Smooth muscle cell (in vitro differentiated cells): ENCODE measurements at regions not wholly inside any gene's neighbourhood (a gene's known extent, or its start where the extent isn't known, plus 50 kb on each side); places are given as distances from the start of the nearest gene placed in this dataset.

Experiments
- DNase-seq: peaks from one replicate; lab custom pipeline; 2025; ENCODE audit not compliant: unreplicated experiment; lab: John Stamatoyannopoulos, UW
- H2AFZ ChIP-seq: fragments of 200-600 bp; sonication (generic); 2 replicates; pipeline ENCODE4 v1.6.0; 2016; ENCODE audit warnings: antibody characterized with exemption, low read depth, mild to moderate bottlenecking
- H3F3A ChIP-seq: fragments of 200-600 bp; sonication (generic); 2 replicates; pipeline ENCODE4 v1.6.0; 2017; ENCODE audit warnings: antibody characterized with exemption, low read depth
- H3K27ac ChIP-seq: fragments of 200-600 bp; sonication (generic); 2 replicates; pipeline ENCODE4 v1.5.1; 2016; ENCODE audit warnings: low read depth, mild to moderate bottlenecking
- H3K27me3 ChIP-seq: fragments of 200-600 bp; sonication (generic); 2 replicates; pipeline ENCODE4 v1.6.1; 2016; ENCODE audit warnings: low read depth, mild to moderate bottlenecking
- H3K36me3 ChIP-seq: fragments of 200-600 bp; sonication (generic); 2 replicates; pipeline ENCODE4 v1.5.1; 2016; ENCODE audit warnings: low read depth
- H3K4me1 ChIP-seq: fragments of 200-600 bp; sonication (generic); 2 replicates; pipeline ENCODE4 v1.5.1; 2016; ENCODE audit warnings: low read depth
- H3K4me2 ChIP-seq: fragments of 200-600 bp; sonication (generic); 2 replicates; pipeline ENCODE4 v1.6.0; 2016; ENCODE audit warnings: mild to moderate bottlenecking
- H3K4me3 ChIP-seq: fragments of 200-600 bp; sonication (generic); 2 replicates; pipeline ENCODE4 v1.5.1; 2016; ENCODE audit warnings: mild to moderate bottlenecking
- H3K79me2 ChIP-seq: fragments of 200-600 bp; sonication (generic); 2 replicates; pipeline ENCODE4 v1.6.0; 2016; ENCODE audit warnings: low read depth, mild to moderate bottlenecking
- H3K9ac ChIP-seq: fragments of 200-600 bp; sonication (generic); 2 replicates; pipeline ENCODE4 v1.6.0; 2016; ENCODE audit warnings: low read depth
- H3K9me3 ChIP-seq: fragments of 200-600 bp; sonication (generic); replicated peaks from 2 replicates; pipeline ENCODE4 v1.5.1; 2016; ENCODE audit warnings: low read depth
- H4K20me1 ChIP-seq: fragments of 200-600 bp; sonication (generic); 2 replicates; pipeline ENCODE4 v1.6.0; 2016; ENCODE audit warnings: low read depth
- WGBS: methylation state at CpG from one replicate; pipeline ENCODE4 v1.1.7; 2016; ENCODE audit warnings: low lambda C conversion rate; 5-methylcytosine and 5-hydroxymethylcytosine counted together
- TF ChIP-seq, protein P1 (sequence below): fragments of 200-600 bp; sonication (generic); IDR thresholded peaks from 2 replicates; pipeline ENCODE4 v1.5.1; 2017; ENCODE audit warnings: borderline replicate concordance, mild to moderate bottlenecking, antibody characterized with exemption; ENCODE audit not compliant: insufficient read depth, poor library complexity, severe bottlenecking

DNA sequence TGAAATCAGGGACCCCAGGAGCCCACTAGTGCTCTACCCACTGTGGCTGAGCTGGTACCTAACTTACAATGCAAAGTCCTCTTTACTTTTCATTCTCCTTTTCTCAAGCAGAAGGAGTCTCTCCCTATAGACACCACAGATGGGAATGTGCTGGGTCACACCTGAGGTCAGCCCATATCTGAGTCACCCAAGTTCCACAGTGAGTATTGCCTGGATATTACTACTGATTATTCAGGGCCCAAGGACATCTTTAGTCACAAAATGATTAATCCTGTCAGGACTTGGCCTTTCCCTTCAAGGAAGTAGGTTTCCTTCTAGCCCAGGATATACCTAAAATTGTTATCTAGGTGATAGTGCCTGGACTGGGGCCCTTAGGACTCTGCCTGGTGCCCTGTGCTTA, 1305.2 kb downstream of the SI start:
- H2AFZ ChIP-seq = no peak overlapping the region
- TF ChIP-seq, protein P1, sequence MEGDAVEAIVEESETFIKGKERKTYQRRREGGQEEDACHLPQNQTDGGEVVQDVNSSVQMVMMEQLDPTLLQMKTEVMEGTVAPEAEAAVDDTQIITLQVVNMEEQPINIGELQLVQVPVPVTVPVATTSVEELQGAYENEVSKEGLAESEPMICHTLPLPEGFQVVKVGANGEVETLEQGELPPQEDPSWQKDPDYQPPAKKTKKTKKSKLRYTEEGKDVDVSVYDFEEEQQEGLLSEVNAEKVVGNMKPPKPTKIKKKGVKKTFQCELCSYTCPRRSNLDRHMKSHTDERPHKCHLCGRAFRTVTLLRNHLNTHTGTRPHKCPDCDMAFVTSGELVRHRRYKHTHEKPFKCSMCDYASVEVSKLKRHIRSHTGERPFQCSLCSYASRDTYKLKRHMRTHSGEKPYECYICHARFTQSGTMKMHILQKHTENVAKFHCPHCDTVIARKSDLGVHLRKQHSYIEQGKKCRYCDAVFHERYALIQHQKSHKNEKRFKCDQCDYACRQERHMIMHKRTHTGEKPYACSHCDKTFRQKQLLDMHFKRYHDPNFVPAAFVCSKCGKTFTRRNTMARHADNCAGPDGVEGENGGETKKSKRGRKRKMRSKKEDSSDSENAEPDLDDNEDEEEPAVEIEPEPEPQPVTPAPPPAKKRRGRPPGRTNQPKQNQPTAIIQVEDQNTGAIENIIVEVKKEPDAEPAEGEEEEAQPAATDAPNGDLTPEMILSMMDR = no peak

DNA sequence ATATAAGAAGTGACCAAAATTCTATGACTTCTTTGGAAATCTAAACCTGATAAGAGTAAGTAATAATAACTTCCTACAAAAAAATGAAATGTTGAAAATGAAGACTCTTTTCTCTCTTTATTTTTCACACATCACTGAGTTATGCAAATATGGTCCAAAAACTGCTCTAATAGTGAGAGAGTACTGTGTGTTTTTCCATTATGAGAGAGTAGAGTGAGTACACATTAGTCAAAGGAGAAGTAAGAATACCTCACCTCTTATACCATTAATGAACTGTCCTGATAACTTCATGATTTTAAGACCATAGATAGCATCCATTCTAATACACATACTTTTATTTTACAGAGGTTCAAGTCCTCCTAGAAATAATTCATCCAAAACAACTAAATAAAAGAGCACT, 1310.2 kb downstream of the SI start:
- H4K20me1 ChIP-seq = no peaks in the 10 kb centered on the region

More for the DNA sequence above, 1305.2 kb downstream of the SI start:
- Histone ChIP-seq H3K4me3 (no peak overlapping the region), H3K9me3 (no peaks in the 10 kb centered on the region), H3K36me3 (no peaks in the 10 kb centered on the region), H3K4me1 (no peaks in the 10 kb centered on the region), H3K79me2 (no peaks in the 10 kb centered on the region), H3K27ac (no peak overlapping the region), H3F3A (no peaks in the 10 kb centered on the region), H3K4me2 (no peak overlapping the region), H4K20me1 (no peaks in the 10 kb centered on the region), H3K27me3 (no peaks in the 10 kb centered on the region), H3K9ac (no peak overlapping the region)
- DNase-seq = no peak

DNA sequence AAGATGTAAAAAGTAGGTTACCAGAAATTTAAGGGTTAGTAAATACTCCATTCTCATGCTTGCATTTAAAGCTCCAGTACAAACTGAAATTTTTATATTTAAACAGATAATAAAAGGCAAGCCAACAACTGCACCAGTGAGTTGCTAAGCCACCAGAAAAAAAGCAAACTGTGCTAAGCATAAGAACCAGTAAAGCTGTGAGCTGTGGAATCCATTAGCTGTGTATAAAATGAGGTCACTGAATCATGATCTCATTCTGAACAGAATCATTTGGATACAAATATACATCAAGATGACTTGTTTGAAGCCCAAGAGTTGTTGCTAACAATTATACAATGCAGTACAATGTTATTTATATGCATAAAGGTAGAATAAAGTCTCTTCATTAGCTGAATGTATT, 1312.2 kb downstream of the SI start:
- H3K79me2 ChIP-seq = no peaks in the 10 kb centered on the region
- TF ChIP-seq, protein P1 = no peak
- H3K9me3 ChIP-seq = no peaks in the 10 kb centered on the region
- no peaks in the 10 kb centered on the region for H4K20me1 ChIP-seq
- H3K27me3 ChIP-seq = no peaks in the 10 kb centered on the region
- no peak for DNase-seq
- H3K4me1 ChIP-seq = no peaks in the 10 kb centered on the region
- H2AFZ ChIP-seq = no peak overlapping the region
- H3K4me3 ChIP-seq = no peak overlapping the region
- H3K27ac ChIP-seq = no peak overlapping the region
- H3K36me3 ChIP-seq = no peaks in the 10 kb centered on the region
- H3K9ac ChIP-seq = no peak overlapping the region
- H3K4me2 ChIP-seq = no peak overlapping the region
- H3F3A ChIP-seq = no peaks in the 10 kb centered on the region

More for the DNA sequence above, 1310.2 kb downstream of the SI start:
- H3K9me3 ChIP-seq = no peaks in the 10 kb centered on the region
- H3K27ac ChIP-seq = no peak overlapping the region
- no peak overlapping the region for H3K9ac ChIP-seq
- H3K36me3 ChIP-seq = no peaks in the 10 kb centered on the region
- H3K4me2 ChIP-seq = no peak overlapping the region
- H3K4me3 ChIP-seq = no peak overlapping the region
- H2AFZ ChIP-seq = no peak overlapping the region
- no peaks in the 10 kb centered on the region for H3F3A ChIP-seq
- H3K4me1 ChIP-seq = no peaks in the 10 kb centered on the region
- H3K79me2 ChIP-seq = no peaks in the 10 kb centered on the region
- TF ChIP-seq, protein P1 = no peak
- no peak for DNase-seq
- H3K27me3 ChIP-seq = no peaks in the 10 kb centered on the region

DNA sequence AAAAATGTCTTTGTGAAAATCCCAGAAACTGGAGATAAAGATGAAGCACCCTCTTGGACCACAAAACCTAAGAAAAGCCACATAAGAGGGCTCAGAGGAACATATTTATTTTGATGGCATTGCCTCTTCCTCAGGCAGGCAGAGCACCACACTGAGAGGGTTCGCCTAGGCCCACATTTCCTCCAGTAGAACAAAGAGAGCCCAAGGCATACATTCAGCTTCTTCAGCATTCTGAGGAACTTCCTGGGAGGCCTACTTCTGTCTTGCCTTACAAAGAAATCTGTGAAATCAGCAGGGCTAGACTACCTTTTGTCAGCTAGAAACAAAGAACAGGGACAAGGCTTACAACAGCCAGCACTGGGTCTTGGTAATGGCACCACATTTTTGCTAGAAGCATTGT, 1325.3 kb downstream of the SI start:
- TF ChIP-seq, protein P1 = no peak
- no peak overlapping the region for H3K27ac ChIP-seq

More for the DNA sequence above, 1325.3 kb downstream of the SI start:
- Histone ChIP-seq H2AFZ (no peak overlapping the region), H3K79me2 (no peaks in the 10 kb centered on the region), H3K36me3 (no peaks in the 10 kb centered on the region), H3K27me3 (no peaks in the 10 kb centered on the region), H4K20me1 (no peaks in the 10 kb centered on the region), H3K9ac (no peak overlapping the region), H3F3A (no peaks in the 10 kb centered on the region), H3K4me2 (no peak overlapping the region), H3K4me1 (peaks cover 5% of the 10 kb centered on the region), H3K4me3 (no peak overlapping the region), H3K9me3 (peaks cover 3% of the 10 kb centered on the region)
- WGBS = 96% methylated on average over 1 of the region's 1 CpG
- no peak for DNase-seq
